WTC11 (cell line): ENCODE measurements at regions not wholly inside any gene's neighbourhood (a gene's known extent, or its start where the extent isn't known, plus 50 kb on each side); places are given as distances from the start of the nearest gene placed in this dataset.
"Not testable (repeated sequence)": the region's sequence is repeated elsewhere in the genome, so short reads cannot be mapped to it uniquely, and the experiment has no call there.

Experiments used
- ZNF671 ChIP-seq: fragments of 250-450 bp; sonication (Bioruptor Pico); IDR thresholded peaks from 2 replicates; pipeline ENCODE4 v1.8.0; 2021; ENCODE audit warnings: mild to moderate bottlenecking
- TF ChIP-seq, protein P1 (sequence below): fragments of 200-600 bp; IDR thresholded peaks from 2 replicates; pipeline ENCODE4 v1.8.0; 2022; ENCODE audit warnings: antibody characterized with exemption

DNA sequence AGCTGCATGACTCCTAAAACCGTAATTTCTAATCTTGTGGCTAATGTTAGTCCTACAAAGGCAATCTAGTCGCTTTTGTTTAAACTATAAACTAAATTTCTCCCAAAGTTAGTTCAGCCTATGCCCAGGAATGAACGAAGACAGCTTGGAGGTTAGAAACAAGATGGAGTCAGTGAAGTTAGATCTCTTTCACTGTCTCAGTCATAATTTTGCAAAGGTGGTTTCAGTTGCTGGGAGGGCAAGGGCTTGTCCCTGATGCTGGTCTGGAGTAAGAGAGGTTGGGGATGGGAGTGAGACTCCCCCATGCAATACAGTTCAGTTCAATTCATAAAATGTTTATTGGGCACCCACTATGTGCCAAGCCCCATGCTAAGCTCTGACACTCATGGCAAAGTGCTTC, 362.1 kb downstream of the TYW1 start:
- TF ChIP-seq, protein P1, sequence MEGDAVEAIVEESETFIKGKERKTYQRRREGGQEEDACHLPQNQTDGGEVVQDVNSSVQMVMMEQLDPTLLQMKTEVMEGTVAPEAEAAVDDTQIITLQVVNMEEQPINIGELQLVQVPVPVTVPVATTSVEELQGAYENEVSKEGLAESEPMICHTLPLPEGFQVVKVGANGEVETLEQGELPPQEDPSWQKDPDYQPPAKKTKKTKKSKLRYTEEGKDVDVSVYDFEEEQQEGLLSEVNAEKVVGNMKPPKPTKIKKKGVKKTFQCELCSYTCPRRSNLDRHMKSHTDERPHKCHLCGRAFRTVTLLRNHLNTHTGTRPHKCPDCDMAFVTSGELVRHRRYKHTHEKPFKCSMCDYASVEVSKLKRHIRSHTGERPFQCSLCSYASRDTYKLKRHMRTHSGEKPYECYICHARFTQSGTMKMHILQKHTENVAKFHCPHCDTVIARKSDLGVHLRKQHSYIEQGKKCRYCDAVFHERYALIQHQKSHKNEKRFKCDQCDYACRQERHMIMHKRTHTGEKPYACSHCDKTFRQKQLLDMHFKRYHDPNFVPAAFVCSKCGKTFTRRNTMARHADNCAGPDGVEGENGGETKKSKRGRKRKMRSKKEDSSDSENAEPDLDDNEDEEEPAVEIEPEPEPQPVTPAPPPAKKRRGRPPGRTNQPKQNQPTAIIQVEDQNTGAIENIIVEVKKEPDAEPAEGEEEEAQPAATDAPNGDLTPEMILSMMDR, result not testable (repeated sequence)
- not testable (repeated sequence) for TF ChIP-seq ZNF671 (CRISPR knock-in tag)
